HepG2 (cell line): ENCODE measurements at regions not wholly inside any gene's neighbourhood (a gene's known extent, or its start where the extent isn't known, plus 50 kb on each side); places are given as distances from the start of the nearest gene placed in this dataset.

ENCODE experiments used
- ATAC-seq: fragments of 200-7000 bp; cut with Tn5 transposase; 3 replicates; pipeline ENCODE4 v1.9.1; 2020; ENCODE audit warnings: mild to moderate bottlenecking, moderate library complexity
- BruUV-seq: library from RNA; stranded (reverse); fragments of 400-500 nt; replicated peaks from 2 replicates; lab custom pipeline; 2021; lab: Mats Ljungman, UMichigan
- CTCF ChIA-PET: fragments of 300-600 bp; formaldehyde crosslinking; extraction: SDS; loops from one replicate; lab custom pipeline; 2021; ENCODE audit warnings: low total read pairs, inconsistent platforms, low intra/inter-chr PET ratio; lab: Yijun Ruan, JAX
- POLR2A ChIA-PET: fragments of 350-600 bp; sonication (Branson Sonifier 250); formaldehyde crosslinking; loops from one replicate; lab custom pipeline; 2020; ENCODE audit warnings: antibody characterized with exemption, inconsistent platforms; lab: Yijun Ruan, JAX
- DNase-seq: peaks from one replicate; pipeline ENCODE4 v3.0.0-alpha.2; 2015; ENCODE audit warnings: low spot score
- FAIRE-seq: peaks from 3 replicates; lab custom pipeline; 2011; peaks lifted over from hg19 to GRCh38; lab: Jason Lieb, UNC
- H2AFZ ChIP-seq: one replicate; pipeline ENCODE4 v1.6.1; 2011; ENCODE audit warnings: low read length, inconsistent platforms
- H3K27ac ChIP-seq: fragments of 300-600 bp; 3 replicates; pipeline ENCODE4 v1.8.0; 2011; ENCODE audit warnings: mixed run types, mild to moderate bottlenecking, mixed read lengths, low read length, inconsistent platforms; ENCODE audit not compliant: insufficient read depth; ENCODE audit errors: extremely low read length
- H3K27me3 ChIP-seq, 2 experiments: fragments of 200-600 bp in 1 of 2; 2 replicates in 1 of 2; 3 replicates in 1 of 2; pipeline versions ENCODE4 v1.6.0 to v1.8.0; 2011; ENCODE audit warnings: low read length in 2 of 2, mild to moderate bottlenecking in 2 of 2, moderate library complexity in 2 of 2, inconsistent platforms in 1 of 2; ENCODE audit not compliant: insufficient read depth in 2 of 2, control insufficient read depth in 1 of 2
- H3K36me3 ChIP-seq, 2 experiments: fragments of 200-600 bp in 1 of 2; replicated peaks in 1 of 2; 2 replicates in 1 of 2; 3 replicates in 1 of 2; pipeline versions ENCODE4 v1.5.1 to v1.8.0; 2011; ENCODE audit warnings: low read length in 2 of 2, inconsistent platforms in 1 of 2; ENCODE audit not compliant: insufficient read depth in 2 of 2, control insufficient read depth in 1 of 2
- H3K4me1 ChIP-seq: 2 replicates; pipeline ENCODE4 v1.5.1; 2012; ENCODE audit warnings: low read length, inconsistent platforms; ENCODE audit not compliant: insufficient read depth
- H3K4me2 ChIP-seq: 2 replicates; pipeline ENCODE4 v1.6.0; 2011; ENCODE audit warnings: low read depth, low read length, inconsistent platforms
- H3K4me3 ChIP-seq, 3 experiments: fragments of 200-600 bp in 1 of 3; sonication (generic), shearing (Covaris generic) in 1 of 3; replicated peaks in 1 of 3; 2 replicates each; pipeline ENCODE4 v1.5.1; 2011 to 2016; ENCODE audit warnings: low read length in 3 of 3, inconsistent platforms in 2 of 3, low read depth in 2 of 3, mild to moderate bottlenecking in 2 of 3, control low read depth in 1 of 3, mixed read lengths in 1 of 3; ENCODE audit not compliant: insufficient read depth in 1 of 3
- H3K79me2 ChIP-seq: one replicate; pipeline ENCODE4 v1.6.1; 2011; ENCODE audit warnings: low read length, inconsistent platforms; ENCODE audit not compliant: insufficient read depth
- H3K9ac ChIP-seq: 2 replicates; pipeline ENCODE4 v1.6.0; 2011; ENCODE audit warnings: mild to moderate bottlenecking, low read depth, low read length, inconsistent platforms; ENCODE audit not compliant: insufficient read depth
- H3K9me3 ChIP-seq: 2 replicates; pipeline ENCODE4 v1.5.1; 2012; ENCODE audit warnings: mild to moderate bottlenecking, low read length
- H4K20me1 ChIP-seq: 2 replicates; pipeline ENCODE4 v1.6.0; 2011; ENCODE audit warnings: inconsistent platforms, mild to moderate bottlenecking, low read length, moderate library complexity; ENCODE audit not compliant: insufficient read depth
- CTCF ChIP-seq: sonication (generic); formaldehyde crosslinking; IDR thresholded peaks from 2 replicates; pipeline ENCODE4 v1.5.0; 2020; ENCODE audit warnings: mild to moderate bottlenecking, missing genetic modification reagents, moderate library complexity
- MEIS2 ChIP-seq: sonication (generic); formaldehyde crosslinking; IDR thresholded peaks from 2 replicates; pipeline ENCODE4 v1.9.0; 2021; ENCODE audit warnings: mild to moderate bottlenecking, missing genetic modification reagents
- SMC3 ChIP-seq: IDR thresholded peaks from 2 replicates; pipeline ENCODE4 v1.6.1; 2011; ENCODE audit warnings: low read length, improper control_type of control experiment
- STAG1 ChIP-seq: sonication (generic); formaldehyde crosslinking; IDR thresholded peaks from 2 replicates; pipeline ENCODE4 v1.4.0; 2020; ENCODE audit warnings: missing genetic modification reagents
- ZNF263 ChIP-seq: sonication (generic); formaldehyde crosslinking; IDR thresholded peaks from 2 replicates; pipeline ENCODE4 v1.4.0; 2020; ENCODE audit warnings: missing genetic modification reagents
- ZNF564 ChIP-seq: sonication (generic); formaldehyde crosslinking; IDR thresholded peaks from 2 replicates; pipeline ENCODE4 v1.8.1; 2023; ENCODE audit warnings: mild to moderate bottlenecking, missing genetic modification reagents
- WGBS: methylation state at CpG from one replicate; pipeline ENCODE4 v1.1.6; 2017; ENCODE audit warnings: low lambda C conversion rate; 5-methylcytosine and 5-hydroxymethylcytosine counted together
- in situ Hi-C: cut with HindIII; loops from 2 replicates; pipeline ENCODE4 v1.10.0; 2017; ENCODE audit warnings: low pct_unique_long_range_greater_than_20kb; ENCODE audit not compliant: extremely low pct_ligation_motif_present
- intact Hi-C: fragments of 100-400 bp; cut with micrococcal nuclease; formaldehyde crosslinking; loops from one replicate; pipeline ENCODE4 v1.10.0; 2022; ENCODE audit not compliant: unreplicated experiment

GRCh38 chr2:196336715-196337114 lies 165.3 kb upstream of the STK17B start:
- DNase-seq (no peak), ATAC-seq (no peak), FAIRE-seq (no peak)
- no peak overlapping the region for H2AFZ ChIP-seq
- no peaks in the 10 kb centered on the region for H3K27me3 ChIP-seq
- no peak overlapping the region for H3K4me3 ChIP-seq
- H3K27ac ChIP-seq, result no peak overlapping the region
- BruUV-seq, result no TSS peak
- H3K79me2 ChIP-seq, result no peaks in the 10 kb centered on the region
- 13% methylated on average over 4 of the region's 4 CpGs for WGBS
- H4K20me1 ChIP-seq, result no peaks in the 10 kb centered on the region
- ChIA-PET POLR2A (no interaction called here), CTCF (interaction anchor here (1.0 to 3.1 kb wide), 4 partner anchors 39 to 258 kb away, joined by 3 to 54 read pairs (median 4); no protein-coding TSS in a partner anchor)
- H3K9me3 ChIP-seq, result no peaks in the 10 kb centered on the region
- no peak for TF ChIP-seq MEIS2
- H3K9ac ChIP-seq, result no peak overlapping the region
- H3K4me1 ChIP-seq, result no peaks in the 10 kb centered on the region
- in situ Hi-C loops, result loop anchor here (5.0 kb wide), 1 partner anchor 204 kb away; no protein-coding TSS in a partner anchor
- intact Hi-C loops, result loop anchor here (1.0 kb wide), 4 partner anchors 38 to 258 kb away; no protein-coding TSS in a partner anchor
- H3K36me3 ChIP-seq, result no peaks in the 10 kb centered on the region
- no peak overlapping the region for H3K4me2 ChIP-seq

GRCh38 chr2:196337208-196337953 lies 166.0 kb upstream of the STK17B start:
- peak; percentile 10 for DNase-seq
- TF ChIP-seq ZNF564 (CRISPR knock-in tag), result no peak
- peak; percentile 64 for TF ChIP-seq STAG1 (CRISPR knock-in tag)
- 0 out of 2 replicates have a peak, but pooled peaks have one; percentile 16 for TF ChIP-seq ZNF263 (CRISPR knock-in tag)
- peak; percentile 61 for TF ChIP-seq SMC3
- peak; percentile 50 for TF ChIP-seq CTCF (CRISPR knock-in tag)
- Histone ChIP-seq H2AFZ (no peak overlapping the region), H3K27me3 (no peaks in the 10 kb centered on the region), H3K79me2 (no peaks in the 10 kb centered on the region), H3K9ac (no peak overlapping the region), H3K9me3 (no peaks in the 10 kb centered on the region), H3K4me2 (no peak overlapping the region), H3K27ac (no peak overlapping the region), H3K4me1 (no peaks in the 10 kb centered on the region), H4K20me1 (no peaks in the 10 kb centered on the region), H3K36me3 (no peaks in the 10 kb centered on the region), H3K4me3 (no peak overlapping the region)
- in situ Hi-C loops, result loop anchor here (5.0 kb wide), 1 partner anchor 205 kb away; no protein-coding TSS in a partner anchor
- ChIA-PET POLR2A (no interaction called here), CTCF (interaction anchor here (0.7 to 3.1 kb wide), 5 partner anchors 39 to 259 kb away, joined by 3 to 54 read pairs (median 4); no protein-coding TSS in a partner anchor)
- WGBS, result 14% methylated on average over 6 of the region's 6 CpGs
- BruUV-seq, result no TSS peak
- peak; percentile 67 for ATAC-seq
- intact Hi-C loops, result loop anchor here (1.0 kb wide), 4 partner anchors 39 to 259 kb away; no protein-coding TSS in a partner anchor
- no peak for FAIRE-seq
